HG03097 (cell line): ENCODE measurements at regions not wholly inside any gene's neighbourhood (a gene's known extent, or its start where the extent isn't known, plus 50 kb on each side); places are given as distances from the start of the nearest gene placed in this dataset.
"Not testable (repeated sequence)": the region's sequence is repeated elsewhere in the genome, so short reads cannot be mapped to it uniquely, and the experiment has no call there.

Source experiments
- ATAC-seq: cut with Tn5 transposase; IDR thresholded peaks from one replicate; pipeline ENCODE4 v1.9.1; 2021; ENCODE audit not compliant: unreplicated experiment, low FRiP score

DNA sequence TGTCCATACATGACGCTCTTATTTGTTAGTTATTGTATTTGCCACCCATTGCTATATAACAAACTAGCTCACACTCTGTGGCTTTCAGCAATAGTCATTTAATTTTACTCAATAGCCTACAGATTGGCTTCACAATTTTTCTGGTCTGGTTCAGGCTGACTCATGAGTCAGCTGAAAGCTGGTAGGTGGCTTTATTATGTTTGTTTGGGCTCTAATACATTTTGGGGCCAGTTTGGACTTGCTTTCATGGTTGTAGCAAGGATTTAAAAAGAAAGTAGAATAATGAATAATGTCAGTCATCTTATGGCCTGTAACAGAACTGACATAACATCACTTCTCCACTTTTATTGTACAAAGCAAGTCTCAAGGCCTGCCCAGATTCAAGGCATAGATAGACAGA lies 338.7 kb downstream of the LRRIQ3 start:
- no peak for ATAC-seq

- ATAC-seq: no peak
These were observed 343.4 kb downstream of the LRRIQ3 start for GRCh38 chr1:73854527-73854926.

GRCh38 chr1:73842436-73842835 lies 355.5 kb downstream of the LRRIQ3 start:
- no peak for ATAC-seq

DNA sequence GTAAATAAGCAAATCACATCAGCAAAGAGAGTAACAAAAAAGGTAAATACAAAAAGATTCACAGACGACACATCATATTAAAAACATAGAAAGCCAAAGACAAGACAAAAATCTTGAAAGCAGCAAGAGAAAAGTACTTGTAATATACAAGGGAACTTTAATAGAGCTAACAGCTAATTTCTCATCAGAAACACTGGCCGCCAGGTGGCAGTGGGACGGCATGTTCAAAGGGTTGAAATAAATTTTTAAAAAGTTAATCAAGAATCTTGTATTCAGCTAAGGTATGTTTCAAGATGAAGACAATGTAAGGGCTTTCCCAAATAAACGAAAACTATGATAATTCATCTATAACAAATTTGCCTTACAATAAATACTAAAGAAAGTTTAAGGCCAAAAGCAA lies 358.1 kb downstream of the LRRIQ3 start:
- ATAC-seq: no peak

GRCh38 chr1:73832276-73833181 lies 365.4 kb downstream of the LRRIQ3 start:
- no peak for ATAC-seq

DNA sequence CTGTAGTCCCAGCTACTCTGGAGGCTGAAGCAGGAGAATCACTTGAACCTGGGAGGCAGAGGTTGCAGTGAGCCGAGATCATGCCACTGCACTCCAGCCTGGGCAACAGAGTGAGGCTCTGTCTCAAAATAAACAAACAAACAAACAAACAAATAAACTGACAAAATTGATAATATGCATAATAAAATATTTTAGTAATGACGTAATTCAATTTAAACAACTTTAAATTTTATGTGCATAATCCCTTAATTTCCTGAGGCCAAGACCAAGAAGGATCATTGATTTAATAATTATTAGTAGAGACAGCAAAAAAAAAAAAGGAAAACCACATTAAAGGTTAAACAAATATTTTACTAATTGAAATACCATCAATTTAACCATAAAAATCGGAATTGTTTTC lies 370.7 kb downstream of the LRRIQ3 start:
- not testable (repeated sequence) for ATAC-seq

DNA sequence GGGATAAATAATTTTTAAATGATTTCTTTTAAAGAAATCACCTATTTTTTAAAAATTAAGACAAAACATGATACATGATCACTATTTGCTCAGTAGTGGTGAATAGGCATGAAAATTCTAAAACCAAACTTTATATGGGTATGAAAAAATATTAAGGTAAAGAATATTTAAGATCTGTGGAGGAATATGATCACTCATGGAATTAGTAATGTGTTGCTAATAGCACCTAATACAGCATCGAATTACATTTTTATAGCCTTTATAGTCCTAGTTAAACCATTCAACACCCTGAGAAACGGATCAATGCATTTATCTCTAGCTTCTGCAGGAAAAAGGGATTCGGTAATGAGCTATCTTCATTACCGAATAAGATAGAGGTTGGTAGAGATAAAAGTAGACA lies 373.9 kb downstream of the LRRIQ3 start:
- ATAC-seq: no peak

- peak; percentile 90 for ATAC-seq
These were observed 376.5 kb downstream of the LRRIQ3 start for GRCh38 chr1:73821520-73821919.

- ATAC-seq: peak; percentile 59
These were observed 377.1 kb downstream of the LRRIQ3 start for GRCh38 chr1:73820843-73821242.

- ATAC-seq: no peak
These were observed 384.3 kb downstream of the LRRIQ3 start for GRCh38 chr1:73813716-73814115.

GRCh38 chr1:73813236-73813635 lies 384.7 kb downstream of the LRRIQ3 start:
- ATAC-seq: no peak

GRCh38 chr1:73811798-73812197 lies 386.2 kb downstream of the LRRIQ3 start:
- no peak for ATAC-seq

GRCh38 chr1:73804935-73805334 lies 393.0 kb downstream of the LRRIQ3 start:
- ATAC-seq: no peak

DNA sequence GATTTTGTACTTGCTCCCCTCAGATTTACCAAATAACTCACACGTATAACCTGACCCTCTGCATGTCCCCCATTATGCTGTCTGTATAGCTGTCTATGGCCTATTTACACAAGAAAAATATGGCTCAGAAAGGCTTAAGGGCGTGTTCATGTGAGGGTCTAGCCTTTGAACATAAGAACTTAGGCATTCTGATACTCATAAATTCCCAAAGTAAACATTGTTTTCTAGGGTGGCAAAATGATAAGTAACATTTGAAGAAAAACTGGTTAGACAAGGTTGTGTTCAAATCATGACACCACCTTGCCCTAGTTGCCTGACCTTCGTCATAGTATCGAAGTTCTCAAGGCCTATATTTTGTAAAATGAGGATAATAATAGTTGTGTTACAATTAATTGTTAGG lies 394.6 kb downstream of the LRRIQ3 start:
- ATAC-seq: no peak

- ATAC-seq: no peak
These were observed 396.0 kb downstream of the LRRIQ3 start for GRCh38 chr1:73801912-73802429.

GRCh38 chr1:73800376-73800775 lies 397.6 kb downstream of the LRRIQ3 start:
- ATAC-seq: no peak

GRCh38 chr1:73789965-73790364 lies 408.0 kb downstream of the LRRIQ3 start:
- no peak for ATAC-seq

- ATAC-seq: no peak
These were observed 413.9 kb downstream of the LRRIQ3 start for GRCh38 chr1:73784026-73784425.

DNA sequence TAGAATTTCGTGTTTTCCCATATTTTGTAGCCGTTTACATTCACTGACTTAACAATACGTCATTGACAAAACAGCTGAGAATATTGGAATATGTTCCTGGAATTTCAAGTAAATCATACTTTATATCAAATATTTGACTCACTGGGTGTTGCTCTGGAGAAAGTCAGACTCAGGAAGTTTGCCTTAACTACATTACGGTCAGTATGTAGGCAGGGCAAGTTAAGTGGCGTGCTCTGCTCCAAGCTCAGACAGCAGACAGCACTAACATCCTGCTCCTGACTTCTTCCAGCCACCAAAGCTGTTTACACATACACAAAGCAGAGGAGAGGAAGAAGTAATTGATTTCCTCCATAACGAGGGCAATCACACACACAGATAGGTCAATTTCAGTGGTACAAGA lies 414.6 kb downstream of the LRRIQ3 start:
- ATAC-seq: no peak

GRCh38 chr1:73782901-73783300 lies 415.1 kb downstream of the LRRIQ3 start:
- no peak for ATAC-seq

GRCh38 chr1:73781251-73781650 lies 416.7 kb downstream of the LRRIQ3 start:
- ATAC-seq: no peak

DNA sequence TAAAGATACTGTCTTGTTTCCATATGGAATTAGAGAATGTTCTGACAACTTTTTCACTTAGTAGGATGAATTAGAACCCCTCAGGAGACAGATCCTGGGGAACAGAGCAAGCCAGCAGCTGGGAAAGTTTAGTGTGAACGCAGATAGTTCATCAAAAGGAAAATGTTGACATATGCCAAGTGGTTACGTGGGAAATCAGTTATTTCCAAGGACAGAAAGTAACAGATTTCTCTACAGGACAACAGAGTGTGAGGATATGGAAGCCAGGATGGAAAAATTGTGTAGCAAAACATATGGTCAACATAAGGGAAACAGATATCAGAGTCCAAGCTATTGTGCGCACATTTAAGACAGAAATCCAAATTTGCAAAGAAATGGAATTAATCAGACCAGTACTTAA lies 419.5 kb downstream of the LRRIQ3 start:
- no peak for ATAC-seq
